ENCODE measurements at regions not wholly inside any gene's neighbourhood (a gene's known extent, or its start where the extent isn't known, plus 50 kb on each side); places are given as distances from the start of the nearest gene placed in this dataset.

DNA sequence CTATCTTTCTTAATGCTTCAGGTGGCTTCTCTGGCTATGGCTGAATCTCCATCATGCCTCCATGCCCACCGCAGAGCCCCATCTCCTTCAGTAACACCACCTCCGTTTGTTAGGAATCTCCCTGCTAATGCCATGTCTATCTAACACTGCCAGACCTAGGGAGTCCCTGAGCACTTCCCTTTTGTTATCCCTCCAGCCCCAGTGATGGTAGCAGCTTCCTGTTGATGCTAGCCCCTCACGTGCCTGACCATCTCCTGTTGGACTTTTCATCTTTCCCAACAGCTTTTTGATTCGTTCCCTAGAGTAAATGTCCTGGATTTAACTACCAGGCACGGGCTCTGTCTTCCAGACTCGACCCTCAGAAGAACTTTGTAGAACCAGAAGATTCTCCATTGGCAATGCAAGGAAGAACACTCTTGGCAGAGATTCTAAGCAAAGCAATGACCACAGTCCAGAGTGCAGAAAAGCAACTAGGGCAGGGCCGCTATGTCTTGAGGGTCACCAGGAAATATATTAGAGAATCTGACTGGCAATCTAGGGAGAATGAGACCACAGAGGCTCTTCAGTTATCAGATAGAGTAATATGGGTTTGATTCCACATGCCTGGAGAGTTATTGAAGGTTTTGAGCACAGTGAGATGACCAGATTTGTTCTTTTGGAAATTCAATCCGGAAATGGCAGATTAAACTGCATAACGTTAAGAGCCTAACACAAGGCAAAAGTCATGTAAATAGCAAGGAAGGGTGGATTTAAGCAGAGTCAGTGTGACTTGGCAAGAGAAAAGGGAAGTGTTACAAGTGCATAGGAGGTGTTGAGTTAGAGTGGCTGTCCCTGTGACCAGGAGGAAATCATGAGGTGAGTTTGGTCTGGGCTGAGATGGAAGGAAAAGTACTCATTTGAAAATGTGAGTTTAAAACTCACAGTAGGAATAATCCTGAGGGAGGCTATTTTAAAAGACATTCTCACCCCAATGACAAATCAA lies 555.2 kb downstream of the ACTL7B start:
- no peak for TF ChIP-seq CTCF (IDR thresholded peaks at IDR 0.05; ENCODE audit: low read depth, low read length, poor library complexity, severe bottlenecking)
- TF ChIP-seq EZH2phosphoT487 (IDR thresholded peaks at IDR 0.05; ENCODE audit: borderline replicate concordance, low read length), result no peak
